Omental fat pad (tissue), 3 donors: ENCODE measurements at regions not wholly inside any gene's neighbourhood (a gene's known extent, or its start where the extent isn't known, plus 50 kb on each side); places are given as distances from the start of the nearest gene placed in this dataset.
"Not testable (repeated sequence)": the region's sequence is repeated elsewhere in the genome, so short reads cannot be mapped to it uniquely, and the experiment has no call there.

Experiments used
- ATAC-seq: fragments of 150-250 bp; one replicate; pipeline ENCODE4 v1.9.1; 2016; ENCODE audit warnings: mild to moderate bottlenecking, moderate library complexity; ENCODE audit not compliant: low FRiP score
- DNase-seq: peaks from one replicate; pipeline ENCODE4 v3.0.0-alpha.2; 2019; ENCODE audit warnings: low spot score
- TF ChIP-seq, protein P1 (sequence below), 3 donors: fragments of 450-650 bp; IDR thresholded peaks; one replicate each; pipeline ENCODE4 v1.5.1; 2016 to 2017; ENCODE audit warnings: antibody characterized with exemption in 3 of 3, mild to moderate bottlenecking in 3 of 3, moderate library complexity in 2 of 3

DNA sequence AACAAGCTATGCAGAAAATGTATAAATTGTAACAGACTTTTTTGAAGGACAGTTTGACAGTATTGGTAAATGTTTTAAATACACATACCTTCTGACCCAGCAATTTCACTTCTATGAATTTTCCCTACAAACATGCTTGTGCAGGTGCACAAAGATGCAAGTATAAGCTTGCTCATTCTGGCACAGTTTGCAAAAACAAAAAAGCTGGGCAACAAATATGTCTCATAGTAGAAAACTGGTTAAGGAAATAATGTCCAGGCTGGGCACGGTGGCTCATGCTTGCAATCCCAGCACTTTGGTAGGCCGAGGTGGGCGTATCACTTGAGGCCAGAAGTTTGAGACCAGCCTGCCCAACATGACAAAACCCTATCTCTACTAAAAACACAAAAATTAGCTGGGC, 96.9 kb upstream of the NEDD4L start:
- DNase-seq: no peak
- no peak for ATAC-seq
- TF ChIP-seq, protein P1, sequence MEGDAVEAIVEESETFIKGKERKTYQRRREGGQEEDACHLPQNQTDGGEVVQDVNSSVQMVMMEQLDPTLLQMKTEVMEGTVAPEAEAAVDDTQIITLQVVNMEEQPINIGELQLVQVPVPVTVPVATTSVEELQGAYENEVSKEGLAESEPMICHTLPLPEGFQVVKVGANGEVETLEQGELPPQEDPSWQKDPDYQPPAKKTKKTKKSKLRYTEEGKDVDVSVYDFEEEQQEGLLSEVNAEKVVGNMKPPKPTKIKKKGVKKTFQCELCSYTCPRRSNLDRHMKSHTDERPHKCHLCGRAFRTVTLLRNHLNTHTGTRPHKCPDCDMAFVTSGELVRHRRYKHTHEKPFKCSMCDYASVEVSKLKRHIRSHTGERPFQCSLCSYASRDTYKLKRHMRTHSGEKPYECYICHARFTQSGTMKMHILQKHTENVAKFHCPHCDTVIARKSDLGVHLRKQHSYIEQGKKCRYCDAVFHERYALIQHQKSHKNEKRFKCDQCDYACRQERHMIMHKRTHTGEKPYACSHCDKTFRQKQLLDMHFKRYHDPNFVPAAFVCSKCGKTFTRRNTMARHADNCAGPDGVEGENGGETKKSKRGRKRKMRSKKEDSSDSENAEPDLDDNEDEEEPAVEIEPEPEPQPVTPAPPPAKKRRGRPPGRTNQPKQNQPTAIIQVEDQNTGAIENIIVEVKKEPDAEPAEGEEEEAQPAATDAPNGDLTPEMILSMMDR (IDR thresholded peaks at IDR 0.05): no peak

DNA sequence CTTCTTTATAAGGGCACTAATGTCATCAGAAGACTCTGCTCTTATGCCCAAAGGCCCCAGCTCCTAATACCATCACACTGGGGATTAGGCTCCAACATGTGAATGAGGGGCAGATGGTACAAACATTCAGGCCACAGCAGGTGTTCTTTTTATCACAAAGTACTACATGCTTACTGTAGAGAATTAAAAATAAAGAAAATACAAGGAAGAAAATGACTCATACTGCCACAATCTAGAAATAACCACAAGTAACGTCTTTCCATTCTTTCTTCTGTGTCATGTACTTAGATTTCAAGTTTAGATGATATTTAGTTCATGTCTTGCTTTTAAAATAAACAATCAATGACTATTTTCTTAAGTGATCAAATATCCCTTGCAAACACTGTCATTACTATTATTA, 100.3 kb upstream of the NEDD4L start:
- ATAC-seq: no peak
- no peak for DNase-seq
- TF ChIP-seq, protein P1 (IDR thresholded peaks at IDR 0.05): no peak

DNA sequence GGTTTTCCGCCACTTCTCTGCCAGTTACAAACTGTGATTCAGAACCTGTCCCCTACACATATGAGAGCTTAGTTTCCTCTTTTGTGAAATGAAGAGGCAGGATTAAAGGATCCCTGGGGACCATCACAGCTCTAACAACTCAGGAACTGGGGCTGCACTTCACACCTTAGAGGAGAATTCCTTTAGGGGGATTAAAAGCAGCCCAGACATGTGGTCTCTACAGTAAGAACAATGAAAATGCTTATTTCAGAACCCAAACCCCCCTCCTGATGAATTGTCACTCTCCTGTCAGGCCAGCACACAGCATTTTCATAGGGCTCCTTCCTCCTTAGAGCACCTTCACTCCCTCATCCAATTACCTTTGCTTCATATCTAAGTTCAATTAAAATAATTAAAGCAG, 101.5 kb upstream of the NEDD4L start:
- DNase-seq: no peak
- TF ChIP-seq, protein P1 (IDR thresholded peaks at IDR 0.05): no peak

DNA sequence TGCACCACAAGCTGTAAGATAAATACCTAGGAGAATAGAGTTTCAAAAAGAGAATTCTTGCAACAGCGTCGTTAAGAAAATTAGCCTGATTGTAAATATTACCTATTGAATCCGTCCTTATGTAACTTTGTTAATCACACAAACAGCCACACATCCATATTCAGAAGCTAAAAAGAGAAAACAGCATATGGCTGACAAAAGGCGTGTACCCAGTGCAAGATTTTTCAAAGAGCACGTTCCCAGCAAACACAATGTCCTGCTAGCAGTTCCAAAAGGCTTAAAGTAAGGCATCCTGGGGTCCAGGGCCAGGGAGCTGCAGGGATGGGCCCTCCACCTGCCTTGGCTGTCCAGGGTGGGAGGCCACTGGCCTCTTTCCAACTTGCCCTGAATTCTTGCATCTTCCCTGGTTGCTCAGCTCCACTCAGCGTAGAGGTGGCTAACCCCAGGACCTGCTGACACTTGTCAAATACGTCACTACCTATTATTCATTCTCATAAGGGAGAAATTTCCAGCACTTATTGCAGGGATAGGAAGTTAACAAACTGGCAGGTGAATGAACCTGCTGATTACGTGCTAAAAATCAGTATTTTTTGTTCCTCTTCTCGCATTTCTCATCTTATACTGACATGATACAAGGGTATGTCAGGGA, 102.1 kb upstream of the NEDD4L start:
- TF ChIP-seq, protein P1 (IDR thresholded peaks at IDR 0.05): no peak
- no peak for ATAC-seq
- no peak for DNase-seq

More for the DNA sequence above, 101.5 kb upstream of the NEDD4L start:
- no peak for ATAC-seq

DNA sequence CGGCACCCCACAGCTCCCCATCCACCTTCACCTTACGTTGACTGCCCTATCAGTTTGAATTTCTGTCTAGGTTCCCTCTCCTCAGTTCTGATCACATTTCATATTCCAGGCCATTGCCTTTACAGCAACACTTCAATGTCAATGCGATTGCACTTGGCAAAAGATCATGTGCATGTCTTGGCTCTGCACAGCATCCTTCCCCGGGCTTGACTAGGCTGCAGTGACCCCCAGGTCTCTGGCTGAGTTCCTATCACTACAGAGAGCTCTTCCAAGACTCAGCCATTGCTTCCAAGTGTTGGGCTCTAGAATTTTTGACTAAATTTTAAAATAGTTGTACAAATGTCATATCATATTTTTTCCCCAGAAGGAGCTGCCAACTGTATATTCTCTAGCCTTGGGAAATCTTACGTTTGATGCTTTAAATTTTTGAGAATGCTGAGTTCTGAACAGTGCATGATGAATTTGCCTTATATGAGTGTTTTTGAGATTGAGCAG, 103.8 kb upstream of the NEDD4L start:
- no peak for ATAC-seq
- DNase-seq: no peak

DNA sequence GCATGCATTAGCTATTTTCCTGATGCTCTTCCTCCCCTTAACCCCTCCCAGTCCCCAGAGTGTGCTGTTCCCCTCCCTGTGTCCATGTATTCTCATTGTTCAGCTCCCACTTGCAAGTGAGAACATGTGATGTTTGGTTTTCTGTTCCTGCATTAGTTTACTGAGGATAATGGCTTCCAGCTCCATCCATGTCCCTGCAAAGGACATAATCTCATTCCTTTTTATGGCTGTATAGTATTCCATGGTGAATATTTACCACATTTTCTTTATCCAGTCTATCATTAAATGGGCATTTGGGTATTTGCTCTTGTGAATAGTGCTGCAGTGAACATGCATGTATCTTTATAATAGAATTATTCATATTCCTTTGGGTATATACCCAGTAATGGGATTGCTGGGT, 109.7 kb upstream of the NEDD4L start:
- ATAC-seq, DNase-seq: not testable (repeated sequence)

More for the DNA sequence above, 103.8 kb upstream of the NEDD4L start:
- TF ChIP-seq, protein P1 (IDR thresholded peaks at IDR 0.05): no peak

DNA sequence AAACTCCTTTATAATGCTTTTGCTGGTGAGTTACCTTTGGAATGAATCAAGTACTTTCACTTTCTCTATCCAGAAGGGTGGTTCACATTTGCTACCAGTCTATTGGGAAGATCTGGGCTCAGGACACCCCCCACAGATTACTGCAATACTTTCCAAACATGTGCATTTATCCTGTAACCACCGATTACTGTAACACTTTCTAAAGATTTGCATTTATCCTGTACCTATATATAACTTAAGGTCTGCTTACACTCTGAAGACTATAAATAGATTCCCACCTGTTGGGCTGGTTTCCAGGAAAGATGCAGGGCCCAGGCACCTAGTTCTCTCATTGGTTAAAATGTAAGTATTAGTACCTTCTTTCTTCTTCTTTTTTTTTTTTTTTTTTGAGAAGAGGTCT, 113.0 kb upstream of the NEDD4L start:
- TF ChIP-seq, protein P1 (IDR thresholded peaks at IDR 0.05): no peak
- DNase-seq (no peak), ATAC-seq (peak; percentile 63)
